GM18520 (cell line): ENCODE measurements at regions not wholly inside any gene's neighbourhood (a gene's known extent, or its start where the extent isn't known, plus 50 kb on each side); places are given as distances from the start of the nearest gene placed in this dataset.

Source experiments
- ATAC-seq: cut with Tn5 transposase; IDR thresholded peaks from one replicate; pipeline ENCODE4 v1.9.1; 2021; ENCODE audit not compliant: unreplicated experiment

GRCh38 chr2:43171789-43172188, 54.6 kb downstream of the ZFP36L2 start:
- no peak for ATAC-seq

GRCh38 chr2:43170405-43171105, 55.9 kb downstream of the ZFP36L2 start:
- no peak for ATAC-seq

- no peak for ATAC-seq
Measured at GRCh38 chr2:43169987-43170386, 56.4 kb downstream of the ZFP36L2 start.

DNA sequence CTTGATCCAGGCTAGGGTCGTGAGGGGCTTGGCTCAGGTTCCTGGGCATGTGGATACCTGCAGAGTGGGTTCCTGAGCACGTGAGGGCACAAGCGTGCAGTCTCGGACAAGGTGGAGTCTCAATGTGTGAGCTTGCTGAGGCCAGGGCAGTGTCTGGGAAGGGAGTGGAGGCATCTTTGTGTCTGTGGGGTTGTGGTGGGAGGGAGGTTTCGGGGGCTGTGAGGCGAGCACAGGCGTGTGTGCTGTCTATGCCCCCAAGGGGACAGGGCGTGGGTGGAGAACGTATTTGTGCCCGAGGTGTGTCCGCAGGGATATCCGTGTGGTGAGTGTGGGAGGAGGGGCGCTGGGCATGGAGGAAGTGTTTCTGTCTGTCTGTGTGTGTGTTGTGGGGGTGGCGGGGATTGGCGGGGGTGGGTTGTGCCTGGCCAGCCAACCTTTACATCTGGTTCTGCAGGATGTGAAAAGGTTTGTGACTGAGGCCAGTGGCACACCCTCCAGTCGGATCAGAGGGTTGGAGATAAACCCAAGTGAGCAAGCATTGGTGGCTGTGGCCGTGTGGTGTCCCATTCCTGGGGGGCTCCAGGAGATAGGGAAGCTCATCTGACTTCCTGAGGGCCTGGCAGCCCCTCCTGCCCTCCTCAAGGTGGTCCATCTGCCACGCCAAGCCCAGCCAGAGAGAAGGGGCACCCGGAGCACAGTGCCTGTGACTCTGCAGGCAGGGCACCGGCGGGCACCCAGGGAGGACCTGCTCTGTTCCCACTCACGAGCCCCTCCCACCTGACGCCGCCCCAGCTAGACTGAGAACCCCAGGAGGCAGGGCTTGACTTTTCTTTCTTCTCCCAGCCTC, 57.1 kb downstream of the ZFP36L2 start:
- ATAC-seq: no peak

GRCh38 chr2:43168016-43168369, 58.4 kb downstream of the ZFP36L2 start:
- ATAC-seq: no peak

DNA sequence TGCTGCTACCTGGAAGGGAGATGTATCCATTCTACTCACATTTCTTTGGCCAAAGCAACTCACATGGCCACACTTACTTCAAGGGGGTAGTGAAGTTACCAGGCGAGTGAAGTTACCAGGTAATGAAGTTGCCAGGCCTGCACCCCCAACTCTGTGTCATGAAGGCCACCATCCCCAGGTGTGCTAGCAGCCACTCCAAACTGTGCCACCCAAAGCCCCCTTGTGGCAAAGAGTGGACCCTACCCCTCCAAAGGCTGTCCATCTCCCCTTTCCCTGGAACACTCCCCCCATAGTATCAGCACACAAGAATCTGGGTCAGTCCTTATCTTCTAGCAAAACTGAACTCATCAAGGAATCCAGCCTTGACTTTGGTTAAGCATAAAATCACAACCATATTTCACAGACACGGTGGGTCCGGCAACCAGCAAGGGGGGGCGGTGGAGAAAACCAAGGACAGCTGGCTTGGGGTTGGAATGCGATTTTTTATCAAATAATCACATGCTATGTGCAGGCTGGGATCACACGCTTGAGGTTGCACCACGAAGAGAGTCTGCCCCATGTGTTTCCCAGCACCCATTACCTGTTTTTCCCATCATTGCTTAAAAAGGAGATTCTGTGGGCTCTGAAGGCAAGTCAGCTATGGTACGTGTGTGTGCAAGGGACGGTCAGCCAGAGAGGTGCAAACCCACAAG, 60.9 kb downstream of the ZFP36L2 start:
- ATAC-seq: no peak

DNA sequence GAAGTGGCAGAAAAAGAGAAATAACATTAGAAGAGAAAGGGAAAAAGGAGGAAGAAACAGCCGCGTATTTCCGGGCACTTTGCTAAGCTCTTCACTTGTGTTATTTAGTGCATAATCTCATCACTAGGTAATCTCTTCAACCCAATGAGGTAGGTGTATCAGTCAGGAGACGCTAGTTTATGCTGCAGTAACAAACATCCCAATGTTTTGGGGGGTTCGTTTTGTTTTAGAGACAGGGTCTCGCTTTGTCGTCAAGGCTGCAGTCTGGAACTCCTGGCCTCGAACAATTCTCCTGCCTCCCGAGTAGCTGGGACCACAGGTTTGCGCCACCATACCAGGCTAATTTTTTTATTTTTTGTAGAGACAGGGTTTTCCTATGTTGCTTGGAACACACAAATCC, 61.7 kb downstream of the ZFP36L2 start:
- no peak for ATAC-seq

DNA sequence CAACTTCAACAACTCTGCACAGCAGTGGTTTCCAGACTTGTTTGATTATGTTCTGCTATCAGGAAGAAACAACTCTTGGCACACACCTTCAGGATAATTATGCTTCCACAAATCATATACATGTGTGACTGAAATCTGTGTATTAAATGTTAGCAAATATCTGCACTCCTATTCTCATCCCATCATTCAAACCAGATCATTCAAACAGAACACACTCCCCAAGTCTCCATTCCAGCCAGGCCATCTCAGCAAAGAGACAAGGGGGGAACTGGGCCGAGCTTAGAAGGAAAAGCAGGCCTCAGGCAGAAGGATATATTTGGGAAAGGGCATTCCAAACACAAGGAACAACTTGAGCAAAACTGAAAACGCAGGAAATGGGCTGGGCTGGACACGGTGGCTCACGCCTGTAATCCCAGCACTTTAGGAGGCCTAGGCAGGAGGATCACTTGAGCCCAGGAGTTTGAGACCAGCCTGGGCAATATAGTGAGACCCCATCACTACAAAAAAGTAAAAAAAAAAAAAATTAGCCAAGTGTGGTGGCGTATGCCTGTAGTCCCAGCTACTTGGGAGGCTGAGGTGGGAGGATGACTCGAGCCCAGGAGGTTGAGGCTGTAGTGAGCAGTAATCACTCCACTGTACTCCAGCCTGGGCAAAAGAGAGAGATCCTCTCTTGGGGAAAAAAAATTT, 62.7 kb downstream of the ZFP36L2 start:
- ATAC-seq: no peak

GRCh38 chr2:43162511-43162776, 64.0 kb downstream of the ZFP36L2 start:
- ATAC-seq: no peak

DNA sequence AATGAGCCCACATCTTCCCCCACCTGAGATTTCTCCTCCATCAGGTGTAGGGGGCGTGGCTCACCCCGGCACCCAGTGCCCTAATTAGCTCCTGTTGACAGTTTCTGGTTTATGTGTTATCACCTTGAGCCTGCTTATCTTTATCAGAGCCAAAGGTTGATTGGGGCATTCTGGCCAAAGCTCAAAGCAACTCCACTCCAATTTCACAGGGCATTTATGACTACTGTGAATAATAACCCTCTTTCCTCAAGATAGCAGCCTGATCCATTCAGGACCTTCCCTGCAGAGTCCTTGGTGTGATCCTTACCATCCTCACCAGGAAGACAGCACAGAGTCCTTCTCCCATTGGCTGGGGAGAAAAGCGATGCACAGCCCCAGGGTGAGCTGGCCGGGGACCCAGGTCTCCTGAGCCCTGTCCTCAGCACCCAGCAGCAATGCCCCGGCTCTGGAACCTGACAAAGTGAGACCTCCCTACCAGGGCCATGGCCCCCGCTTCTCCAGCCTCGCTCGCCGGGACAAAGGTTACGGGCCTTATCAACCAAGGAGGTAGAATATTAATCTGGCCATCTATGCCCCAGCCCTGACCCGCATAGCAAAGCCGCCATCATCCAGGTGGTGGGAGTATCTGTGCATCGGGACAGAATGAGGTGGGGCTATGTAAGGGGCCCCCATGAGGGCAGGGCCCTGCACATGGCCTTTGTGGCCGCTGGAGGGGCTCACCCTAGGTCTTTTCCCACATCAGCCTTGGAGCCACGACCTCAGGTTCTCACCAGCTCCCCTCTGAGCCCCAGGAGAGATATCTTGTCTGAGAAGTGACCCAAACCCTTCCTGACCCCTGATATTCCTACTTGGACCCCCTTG, 64.5 kb downstream of the ZFP36L2 start:
- no peak for ATAC-seq

DNA sequence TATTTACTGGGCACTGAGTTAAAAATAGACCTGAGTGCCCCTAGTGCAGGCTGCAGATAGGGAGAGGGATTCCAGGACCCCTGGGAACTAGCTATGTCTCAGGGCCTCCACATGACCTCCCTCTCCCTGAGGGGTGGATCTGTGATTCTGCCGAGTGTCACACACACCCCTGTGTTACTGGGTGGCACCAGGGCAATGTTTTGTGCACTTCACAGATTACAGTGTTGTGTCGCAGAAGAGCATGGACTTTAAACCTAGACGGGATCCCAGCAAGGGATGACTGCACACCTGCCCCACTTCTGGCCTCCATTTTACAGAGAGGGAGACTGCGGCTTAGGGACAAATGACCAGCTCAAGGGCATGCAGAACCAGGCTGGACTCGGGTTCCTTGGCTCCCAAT, 65.6 kb downstream of the ZFP36L2 start:
- no peak for ATAC-seq

DNA sequence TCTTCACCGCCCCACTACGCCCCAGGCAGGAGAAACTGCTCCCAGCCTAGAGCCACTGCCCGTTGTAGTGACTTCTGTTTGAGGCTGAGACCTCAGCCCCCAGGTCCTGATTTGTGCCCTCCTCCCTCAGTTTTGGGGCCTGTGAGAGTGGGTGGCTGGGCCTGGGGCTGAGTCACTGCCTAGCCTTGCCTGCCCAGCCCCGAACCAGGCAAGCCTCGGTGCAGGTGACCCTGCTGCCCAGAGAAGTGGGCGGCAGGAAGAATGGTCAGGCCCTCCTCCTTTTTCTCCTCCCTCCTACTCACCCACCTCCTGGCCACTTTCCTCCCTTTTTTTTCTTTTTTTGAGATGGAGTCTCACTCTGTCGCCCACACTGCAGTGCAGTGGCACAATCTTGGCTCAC, 66.6 kb downstream of the ZFP36L2 start:
- no peak for ATAC-seq

GRCh38 chr2:43158259-43158880, 68.0 kb downstream of the ZFP36L2 start:
- no peak for ATAC-seq

- ATAC-seq: no peak
Measured at GRCh38 chr2:43157506-43158246, 68.7 kb downstream of the ZFP36L2 start.

DNA sequence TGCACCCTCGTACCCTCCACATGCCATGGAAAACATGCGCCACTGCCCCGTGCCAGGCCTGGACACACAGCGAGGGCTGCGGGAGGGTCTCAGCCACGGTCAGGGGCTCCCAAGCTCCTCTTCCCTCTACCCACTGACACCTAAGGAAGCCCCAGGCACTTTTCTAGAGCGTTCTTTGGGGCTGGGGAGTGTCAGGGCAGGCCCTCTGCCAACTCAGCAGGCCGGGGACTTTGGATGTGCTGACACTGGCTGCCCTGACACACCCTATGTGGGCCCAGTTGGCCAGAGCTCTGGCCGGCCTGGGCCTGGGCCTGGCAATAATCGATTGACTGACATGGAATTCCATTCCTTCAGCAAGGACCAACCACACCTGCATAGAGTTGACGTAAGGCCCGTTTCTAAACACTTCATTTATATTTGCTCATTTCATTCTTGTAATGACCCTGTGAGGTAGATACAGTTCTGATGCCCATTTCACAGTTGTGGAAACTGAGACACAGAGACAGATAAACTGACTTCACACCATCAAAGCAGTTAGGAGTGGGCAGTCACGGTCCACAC, 70.5 kb downstream of the ZFP36L2 start:
- no peak for ATAC-seq

- no peak for ATAC-seq
Measured at GRCh38 chr2:43154685-43155084, 71.7 kb downstream of the ZFP36L2 start.

DNA sequence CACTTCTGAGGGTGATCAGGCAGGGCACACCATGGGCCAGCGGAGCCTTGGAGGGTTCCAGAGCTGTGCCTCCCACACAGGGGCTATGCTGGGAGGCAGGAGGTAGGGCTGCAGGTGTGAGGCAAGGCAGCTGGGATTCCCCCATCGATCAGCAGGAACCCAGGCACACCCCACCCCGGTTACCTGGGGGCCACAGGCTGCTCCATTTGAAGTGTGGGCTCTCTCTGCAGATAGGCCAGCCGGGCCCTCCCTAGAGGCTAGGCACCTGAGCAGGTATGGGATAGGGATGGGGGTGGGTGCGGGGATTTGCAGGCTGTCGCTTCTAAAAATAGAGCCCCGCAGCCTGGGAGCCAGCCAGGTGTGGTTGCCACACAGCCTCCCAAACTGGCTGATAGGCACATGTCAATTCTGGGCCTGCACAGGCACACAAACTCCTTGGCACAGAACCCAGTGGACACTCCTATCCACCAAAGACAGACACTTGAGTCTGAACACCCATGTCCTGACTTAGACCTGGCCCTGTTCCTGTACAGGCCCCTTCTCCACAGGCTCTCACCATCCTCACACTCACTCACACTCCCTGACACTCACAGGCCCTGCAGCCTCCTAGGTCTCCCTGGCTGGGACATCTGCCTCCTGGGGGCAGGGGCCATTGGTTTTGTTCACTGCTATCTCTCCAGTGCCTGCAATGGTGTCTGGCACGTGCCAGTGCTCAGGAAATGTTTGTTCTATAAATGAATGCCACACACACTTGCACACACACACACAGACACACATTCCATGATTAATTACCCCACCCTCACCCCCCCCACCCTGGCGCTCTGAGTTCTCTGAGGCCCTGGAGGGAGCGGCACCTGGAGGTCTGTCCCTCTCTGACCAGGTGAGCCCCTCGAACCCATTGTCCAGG, 73.4 kb downstream of the ZFP36L2 start:
- no peak for ATAC-seq

DNA sequence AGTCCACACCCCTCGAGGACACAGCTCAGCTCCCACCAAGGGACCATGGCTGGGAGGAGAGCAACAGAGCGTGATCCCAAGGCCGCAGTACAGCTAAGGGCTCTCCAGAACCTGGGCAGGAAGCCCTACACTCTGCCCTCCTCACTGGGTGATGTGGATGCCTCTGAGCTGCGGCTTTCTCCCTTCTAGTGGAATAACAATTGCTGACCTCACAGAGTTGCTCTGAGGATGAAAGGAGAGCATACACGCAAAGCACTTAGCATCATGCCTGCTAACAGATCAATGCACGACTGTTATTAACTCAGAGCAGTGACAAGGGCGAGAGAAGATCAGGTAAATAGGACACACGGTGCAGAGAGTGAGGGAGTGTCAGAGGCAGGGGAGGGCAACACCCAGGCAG, 74.2 kb downstream of the ZFP36L2 start:
- no peak for ATAC-seq
